Esophagus squamous epithelium (tissue), 5 donors: ENCODE measurements at regions not wholly inside any gene's neighbourhood (a gene's known extent, or its start where the extent isn't known, plus 50 kb on each side); places are given as distances from the start of the nearest gene placed in this dataset.

ENCODE experiments used
- DNase-seq: peaks from one replicate; lab custom pipeline; 2025; lab: John Stamatoyannopoulos, UW
- H3K27ac ChIP-seq, 4 donors: fragments of 200-600 bp; sonication (generic); one replicate each; pipeline ENCODE4 v1.5.1; 2016 to 2019; ENCODE audit warnings: mild to moderate bottlenecking in 1 of 4
- H3K27me3 ChIP-seq, 4 donors: fragments of 200-600 bp; sonication (generic); 1 replicate in 3 of 4; 2 replicates in 1 of 4; pipeline versions ENCODE4 v1.5.1 to v1.6.0; 2017 to 2021; ENCODE audit warnings: antibody characterized with exemption in 1 of 4
- H3K36me3 ChIP-seq, 3 donors: fragments of 200-600 bp; sonication (generic); one replicate each; pipeline ENCODE4 v1.5.1; 2016 to 2019
- H3K4me1 ChIP-seq, 3 donors: fragments of 200-600 bp; sonication (generic); one replicate each; pipeline ENCODE4 v1.5.1; 2017 to 2019
- H3K4me3 ChIP-seq, 4 donors: fragments of 200-600 bp; sonication (generic); 1 replicate in 3 of 4; 2 replicates in 1 of 4; pipeline ENCODE4 v1.5.1; 2016 to 2019; ENCODE audit warnings: mild to moderate bottlenecking in 2 of 4, moderate library complexity in 1 of 4
- H3K9me3 ChIP-seq, 3 donors: fragments of 200-600 bp; sonication (generic); one replicate each; pipeline ENCODE4 v1.5.1; 2016 to 2019
- POLR2A ChIP-seq, 4 donors: fragments of 450-650 bp; IDR thresholded peaks; one replicate each; pipeline ENCODE4 v1.6.1; 2017; ENCODE audit warnings: antibody characterized with exemption in 4 of 4, mild to moderate bottlenecking in 4 of 4, moderate library complexity in 3 of 4
- WGBS, 2 donors: methylation state at CpG; one replicate each; pipeline ENCODE4 v1.1.5; 2018; 5-methylcytosine and 5-hydroxymethylcytosine counted together
- intact Hi-C: fragments of 100-400 bp; cut with DNase I; formaldehyde crosslinking; loops from one replicate; pipeline ENCODE4 v1.15.0; 2022
- TF ChIP-seq, protein P1 (sequence below), 6 experiments: fragments of 450-650 bp in 4 of 6; fragments of 200-600 bp in 2 of 6; sonication (generic) in 2 of 6; IDR thresholded peaks; one replicate each; pipeline ENCODE4 v1.5.1; 2016 to 2019; ENCODE audit warnings: antibody characterized with exemption in 6 of 6, mild to moderate bottlenecking in 4 of 6, moderate library complexity in 4 of 6
- donor health status: DM: yes; HTN: yes; CAD: no.

DNA sequence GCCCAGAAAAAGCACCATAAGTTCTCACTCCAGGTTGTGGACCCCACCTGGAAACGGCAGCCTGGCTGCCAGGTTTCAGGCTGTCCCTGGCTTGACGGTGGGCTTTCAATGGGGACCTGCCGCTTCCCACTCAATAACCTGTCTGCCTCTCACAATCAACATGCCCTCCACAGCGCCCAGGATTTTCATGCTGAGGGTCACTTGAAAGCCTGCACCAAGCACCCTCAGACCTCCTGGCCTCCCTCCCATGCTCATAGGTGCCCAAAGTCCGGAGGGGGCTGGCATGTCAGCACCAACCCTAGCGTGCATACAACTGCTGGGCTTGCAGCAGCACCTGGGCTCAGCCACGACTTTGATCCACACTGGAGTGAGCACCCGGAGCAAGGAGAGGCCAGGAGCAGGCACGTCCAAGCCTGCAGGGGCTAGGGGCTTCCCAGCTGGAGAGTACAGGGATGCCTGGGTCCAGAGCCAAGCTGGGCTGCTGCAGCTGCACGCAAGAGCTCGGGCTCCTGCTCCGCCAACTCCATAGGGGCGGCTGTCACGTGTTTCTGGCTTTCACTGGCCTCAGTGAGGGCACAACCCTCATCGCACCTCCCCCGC is 1214.3 kb upstream of the RAG2 start:
- TF ChIP-seq, protein P1, sequence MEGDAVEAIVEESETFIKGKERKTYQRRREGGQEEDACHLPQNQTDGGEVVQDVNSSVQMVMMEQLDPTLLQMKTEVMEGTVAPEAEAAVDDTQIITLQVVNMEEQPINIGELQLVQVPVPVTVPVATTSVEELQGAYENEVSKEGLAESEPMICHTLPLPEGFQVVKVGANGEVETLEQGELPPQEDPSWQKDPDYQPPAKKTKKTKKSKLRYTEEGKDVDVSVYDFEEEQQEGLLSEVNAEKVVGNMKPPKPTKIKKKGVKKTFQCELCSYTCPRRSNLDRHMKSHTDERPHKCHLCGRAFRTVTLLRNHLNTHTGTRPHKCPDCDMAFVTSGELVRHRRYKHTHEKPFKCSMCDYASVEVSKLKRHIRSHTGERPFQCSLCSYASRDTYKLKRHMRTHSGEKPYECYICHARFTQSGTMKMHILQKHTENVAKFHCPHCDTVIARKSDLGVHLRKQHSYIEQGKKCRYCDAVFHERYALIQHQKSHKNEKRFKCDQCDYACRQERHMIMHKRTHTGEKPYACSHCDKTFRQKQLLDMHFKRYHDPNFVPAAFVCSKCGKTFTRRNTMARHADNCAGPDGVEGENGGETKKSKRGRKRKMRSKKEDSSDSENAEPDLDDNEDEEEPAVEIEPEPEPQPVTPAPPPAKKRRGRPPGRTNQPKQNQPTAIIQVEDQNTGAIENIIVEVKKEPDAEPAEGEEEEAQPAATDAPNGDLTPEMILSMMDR (IDR thresholded peaks at IDR 0.05): no peak
- DNase-seq: no peak
- Histone ChIP-seq H3K9me3 (peaks cover 0 to 6% (median 0%) of the 10 kb centered on the region in 3 donors), H3K27me3 (no peaks in the 10 kb centered on the region), H3K4me3 (no peak overlapping the region), H3K4me1 (no peaks in the 10 kb centered on the region), H3K36me3 (no peaks in the 10 kb centered on the region), H3K27ac (no peak overlapping the region)
- intact Hi-C loops: no loop called here
- 80 to 81% methylated on average over 10 to 12 of the region's 16 CpGs for WGBS, 2 donors

DNA sequence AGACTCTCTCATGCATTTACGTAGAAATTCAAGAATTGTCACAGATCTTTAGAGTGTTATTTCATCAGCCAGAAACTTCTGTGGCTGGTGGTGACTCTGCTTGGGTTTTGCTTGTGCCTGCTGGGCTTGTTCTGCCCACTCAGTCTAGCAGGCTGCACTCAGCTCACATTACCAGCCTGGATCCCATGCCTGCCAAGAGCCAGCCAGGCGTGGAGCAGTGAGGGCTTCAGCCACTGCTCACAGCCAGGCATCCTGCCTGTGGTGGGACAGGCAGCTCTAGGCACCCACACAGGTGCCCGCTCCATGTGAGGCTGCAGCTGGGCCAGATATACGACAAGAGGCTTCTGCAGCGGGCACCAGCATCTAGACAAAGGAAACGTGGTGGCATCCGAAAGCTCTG is 1213.3 kb upstream of the RAG2 start:
- Histone ChIP-seq H3K36me3 (no peaks in the 10 kb centered on the region), H3K4me3 (no peak overlapping the region), H3K27ac (no peak overlapping the region), H3K4me1 (no peaks in the 10 kb centered on the region), H3K9me3 (peaks cover 0 to 6% (median 0%) of the 10 kb centered on the region in 3 donors), H3K27me3 (no peaks in the 10 kb centered on the region)
- intact Hi-C loops: no loop called here
- WGBS, 2 donors: 86 to 100% methylated on average over 1 of the region's 7 CpGs
- DNase-seq: no peak
- no peak for TF ChIP-seq POLR2A (IDR thresholded peaks at IDR 0.05)
- TF ChIP-seq, protein P1 (IDR thresholded peaks at IDR 0.05): no peak

DNA sequence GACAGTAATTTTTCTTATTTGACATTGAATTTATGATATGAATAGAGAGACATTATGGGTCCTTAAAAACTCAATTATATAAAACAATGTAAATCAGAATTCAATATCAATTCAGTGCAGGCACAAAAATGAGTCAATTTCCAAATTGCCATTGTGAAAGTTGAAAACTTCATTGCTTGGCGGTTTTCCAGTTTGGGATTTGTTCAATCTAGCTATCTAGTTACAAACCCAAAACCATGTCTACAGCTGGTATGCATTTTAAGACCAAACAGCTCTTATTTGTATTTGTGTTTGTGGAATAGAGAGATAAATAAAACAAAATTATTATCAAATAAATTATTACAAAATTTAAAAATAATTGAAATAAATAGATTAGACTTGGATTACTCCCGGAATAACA is 1206.6 kb upstream of the RAG2 start:
- Histone ChIP-seq H3K4me3 (no peak overlapping the region), H3K4me1 (no peaks in the 10 kb centered on the region), H3K27ac (no peak overlapping the region), H3K27me3 (no peaks in the 10 kb centered on the region), H3K36me3 (no peaks in the 10 kb centered on the region), H3K9me3 (no peaks in the 10 kb centered on the region)
- DNase-seq: no peak
- intact Hi-C loops: no loop called here
- TF ChIP-seq, protein P1 (IDR thresholded peaks at IDR 0.05): no peak
- TF ChIP-seq POLR2A (IDR thresholded peaks at IDR 0.05): no peak
- WGBS, 2 donors: 67 to 72% methylated on average over 2 of the region's 2 CpGs

DNA sequence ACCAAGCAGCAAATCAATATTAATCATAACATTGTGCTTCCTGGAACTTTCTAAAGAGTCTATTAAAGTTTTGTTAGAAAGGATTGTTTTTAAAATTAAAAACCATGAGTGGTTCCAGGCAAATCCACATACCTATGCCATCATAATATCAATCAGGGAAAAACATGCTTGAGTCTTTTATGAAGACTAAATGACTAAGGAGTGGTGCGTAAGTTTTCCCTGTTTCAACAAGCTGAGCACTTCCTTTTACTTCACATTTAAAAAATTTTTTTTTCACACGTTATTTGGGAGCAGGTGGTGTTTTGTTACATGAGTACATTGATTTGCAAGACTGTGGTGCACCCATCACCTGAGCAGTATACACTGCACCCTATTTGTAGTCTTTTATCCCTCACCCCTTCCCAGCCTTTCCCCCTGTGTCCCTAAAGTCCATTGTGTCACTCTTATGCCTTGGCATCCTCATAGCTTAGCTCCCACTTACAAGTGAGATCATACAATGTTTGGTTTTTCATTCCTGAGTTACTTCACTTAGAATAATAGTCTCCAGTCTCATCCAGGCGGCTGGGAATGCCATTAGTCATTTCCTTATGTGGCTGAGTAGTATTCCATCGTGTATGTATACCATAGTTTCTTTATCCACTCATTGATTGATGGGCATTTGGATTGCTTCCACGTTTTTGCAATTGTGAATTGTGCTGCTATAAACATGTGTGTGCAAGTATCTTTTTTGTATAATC is 1190.3 kb upstream of the RAG2 start:
- Histone ChIP-seq H3K9me3 (peaks cover 0 to 3% (median 0%) of the 10 kb centered on the region in 3 donors), H3K27ac (no peak overlapping the region), H3K36me3 (no peaks in the 10 kb centered on the region), H3K4me1 (no peaks in the 10 kb centered on the region), H3K27me3 (no peaks in the 10 kb centered on the region), H3K4me3 (no peak overlapping the region)
- 28 to 34% methylated on average over 5 of the region's 5 CpGs for WGBS, 2 donors
- TF ChIP-seq POLR2A (IDR thresholded peaks at IDR 0.05): no peak
- TF ChIP-seq, protein P1 (IDR thresholded peaks at IDR 0.05): no peak
- no peak for DNase-seq
- intact Hi-C loops: no loop called here

DNA sequence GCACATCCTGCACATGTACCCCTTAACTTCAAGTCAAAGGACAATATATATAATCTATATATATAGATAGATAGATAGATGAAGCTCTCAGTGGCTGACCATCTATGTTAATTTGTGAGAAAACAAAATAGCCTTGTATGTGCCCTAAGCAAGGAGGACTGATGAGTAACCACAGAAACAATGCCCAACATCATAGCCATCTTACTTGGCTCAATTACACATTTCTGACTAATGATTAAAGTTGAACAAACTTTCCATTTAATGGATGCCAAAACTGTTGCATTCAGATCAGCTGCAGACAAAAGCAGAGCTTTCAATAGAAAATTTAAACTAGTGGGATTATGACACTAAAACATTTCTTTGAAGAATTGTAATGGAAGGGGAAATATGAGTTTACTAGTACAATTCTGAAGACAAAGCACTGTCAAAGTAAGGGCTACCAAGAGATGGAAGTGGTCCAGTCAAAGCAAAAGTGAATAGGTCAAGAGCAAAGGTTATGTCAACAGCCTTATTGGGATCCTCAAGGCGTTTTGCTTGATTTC is 1188.2 kb upstream of the RAG2 start:
- H3K9me3 ChIP-seq: peaks cover 0 to 15% (median 6%) of the 10 kb centered on the region in 3 donors
- no peak for TF ChIP-seq POLR2A (IDR thresholded peaks at IDR 0.05)
- TF ChIP-seq, protein P1 (IDR thresholded peaks at IDR 0.05): no peak
- no peak overlapping the region for H3K27ac ChIP-seq
- H3K27me3 ChIP-seq: no peaks in the 10 kb centered on the region
- H3K36me3 ChIP-seq: no peaks in the 10 kb centered on the region
- no peak for DNase-seq
- H3K4me1 ChIP-seq: no peaks in the 10 kb centered on the region
- 15 to 36% methylated on average over 1 of the region's 1 CpG for WGBS, 2 donors
- intact Hi-C loops: no loop called here
- no peak overlapping the region for H3K4me3 ChIP-seq
